ENCODE measurements at regions not wholly inside any gene's neighbourhood (a gene's known extent, or its start where the extent isn't known, plus 50 kb on each side); places are given as distances from the start of the nearest gene placed in this dataset.

GRCh38 chr12:84436134-84436533, 476.5 kb downstream of the SLC6A15 start:
- Histone ChIP-seq H3K27me3 (no peaks in the 10 kb centered on the region), H3K27ac (peak overlapping the region in 1 of 4 donors; percentile 52), H3K9me3 (no peaks in the 10 kb centered on the region), H3K4me3 (no peak overlapping the region), H3K36me3 (replicated peaks in 1 of 2; ENCODE audit: insufficient read depth in 1 of 2, low read depth in 2 of 2) (no peaks in the 10 kb centered on the region), H3K4me1 (peaks cover 17% of the 10 kb centered on the region)
- intact Hi-C loops (cut with DNase I): no loop called here
- DNase-seq (peak in 2 of 4 donors; percentile 3 to 48), ATAC-seq (peak; percentile 94)
- 0 to 48% methylated on average over 1 of the region's 1 CpG for WGBS, 2 donors
- TF ChIP-seq CTCF (IDR thresholded peaks at IDR 0.05): no peak
- TF ChIP-seq POLR2A (IDR thresholded peaks at IDR 0.05): no peak

DNA sequence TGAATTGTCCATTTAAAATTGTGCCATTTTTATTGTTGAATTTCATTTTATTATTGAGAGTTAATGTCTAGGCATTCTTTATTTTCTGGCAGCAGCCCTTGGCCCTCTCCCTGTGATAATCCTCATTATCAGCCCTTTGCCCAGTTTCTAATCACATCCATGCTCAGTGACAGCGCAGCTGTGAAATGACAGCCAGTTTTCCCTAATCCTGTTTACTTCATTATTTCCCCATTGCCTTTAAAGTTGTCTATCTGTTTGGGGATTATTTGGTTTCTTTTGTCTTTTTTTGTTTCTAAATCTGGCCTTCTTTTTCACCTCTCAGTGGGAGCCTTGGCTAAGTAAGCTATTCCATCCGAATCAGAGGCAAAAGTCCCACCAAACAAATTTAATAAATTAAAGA, 476.9 kb downstream of the SLC6A15 start:
- no peak for TF ChIP-seq POLR2A (IDR thresholded peaks at IDR 0.05)
- no peak for TF ChIP-seq CTCF (IDR thresholded peaks at IDR 0.05)
- Histone ChIP-seq H3K4me3 (no peak overlapping the region), H3K4me1 (peaks cover 17% of the 10 kb centered on the region), H3K27me3 (no peaks in the 10 kb centered on the region), H3K9me3 (no peaks in the 10 kb centered on the region), H3K27ac (peak overlapping the region in 1 of 4 donors; percentile 52), H3K36me3 (replicated peaks in 1 of 2; ENCODE audit: insufficient read depth in 1 of 2, low read depth in 2 of 2) (no peaks in the 10 kb centered on the region)
- intact Hi-C loops (cut with DNase I): no loop called here
- WGBS, 2 donors: 42 to 49% methylated on average over 2 of the region's 2 CpGs
- no peak for DNase-seq
- peak; percentile 28 for ATAC-seq

DNA sequence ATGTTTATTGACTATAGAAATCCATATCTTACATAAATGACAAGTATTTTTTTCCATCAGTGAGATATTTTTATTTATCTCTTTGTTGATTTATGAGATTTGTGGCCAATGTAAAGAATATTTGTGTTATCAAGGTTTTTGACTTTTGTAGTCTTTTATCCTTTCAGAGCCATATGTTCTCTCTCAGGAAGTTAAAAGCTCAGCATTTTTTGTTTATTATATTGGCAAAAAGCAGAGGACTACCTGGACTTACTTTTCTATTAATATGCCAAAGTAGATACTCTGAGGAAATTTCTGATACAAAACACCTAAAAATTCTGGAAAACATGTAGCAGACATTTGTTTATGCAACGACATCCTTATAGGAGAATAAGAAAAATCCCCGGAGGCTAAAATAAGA, 490.3 kb downstream of the SLC6A15 start:
- ATAC-seq: no peak
- WGBS, 2 donors: 80 to 92% methylated on average over 2 of the region's 2 CpGs
- DNase-seq: no peak
- TF ChIP-seq POLR2A (IDR thresholded peaks at IDR 0.05) (no peak), CTCF (IDR thresholded peaks at IDR 0.05) (no peak)
- Histone ChIP-seq H3K4me1 (no peaks in the 10 kb centered on the region), H3K27me3 (no peaks in the 10 kb centered on the region), H3K27ac (no peak overlapping the region), H3K9me3 (no peaks in the 10 kb centered on the region), H3K4me3 (no peak overlapping the region), H3K36me3 (replicated peaks in 1 of 2; ENCODE audit: insufficient read depth in 1 of 2, low read depth in 2 of 2) (no peaks in the 10 kb centered on the region)
- intact Hi-C loops (cut with DNase I): no loop called here

DNA sequence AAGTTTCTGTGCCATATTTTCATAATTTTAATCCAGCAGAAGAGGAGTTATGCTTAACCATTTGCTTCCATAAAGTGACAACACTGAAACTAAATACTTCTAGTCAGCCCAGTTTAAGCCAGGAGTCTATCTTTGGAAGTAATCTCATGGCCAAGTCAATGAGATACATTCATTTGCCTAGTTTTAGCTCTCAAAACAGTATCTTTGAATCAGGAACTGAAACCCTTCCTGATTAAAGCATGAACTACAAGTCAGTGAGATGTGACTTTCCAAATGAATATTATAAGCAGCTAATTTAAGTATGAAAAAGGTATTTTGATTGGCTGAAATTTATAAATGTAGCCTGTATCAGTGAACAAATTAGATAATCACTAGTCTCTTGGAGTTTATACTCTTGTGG, 491.5 kb downstream of the SLC6A15 start:
- H3K27ac ChIP-seq: no peak overlapping the region
- intact Hi-C loops (cut with DNase I): no loop called here
- no peaks in the 10 kb centered on the region for H3K27me3 ChIP-seq
- no peak for TF ChIP-seq CTCF (IDR thresholded peaks at IDR 0.05)
- TF ChIP-seq POLR2A (IDR thresholded peaks at IDR 0.05): no peak
- no peaks in the 10 kb centered on the region for H3K36me3 ChIP-seq (replicated peaks in 1 of 2; ENCODE audit: insufficient read depth in 1 of 2, low read depth in 2 of 2)
- ATAC-seq (no peak), DNase-seq (no peak)
- no peak overlapping the region for H3K4me3 ChIP-seq
- no peaks in the 10 kb centered on the region for H3K9me3 ChIP-seq
- H3K4me1 ChIP-seq: no peaks in the 10 kb centered on the region

DNA sequence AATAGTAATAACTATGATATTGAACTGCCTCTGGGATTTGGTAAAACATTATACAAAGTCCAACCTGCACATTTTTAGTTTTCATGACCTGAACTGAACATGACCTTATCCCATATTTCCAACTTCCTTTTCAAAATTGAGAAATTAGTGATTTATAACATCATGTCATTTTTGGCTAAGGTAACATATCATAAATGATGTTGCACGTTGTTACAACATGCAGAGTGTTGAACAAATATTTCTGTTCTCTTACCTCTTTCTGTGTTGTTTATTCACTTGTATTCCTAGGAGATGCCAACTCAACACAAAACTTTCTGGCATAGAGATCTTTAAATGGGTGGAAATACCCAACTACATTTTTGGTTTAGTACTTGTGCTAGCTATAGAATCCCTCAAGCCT, 496.0 kb downstream of the SLC6A15 start:
- Histone ChIP-seq H3K4me1 (no peaks in the 10 kb centered on the region), H3K27me3 (no peaks in the 10 kb centered on the region), H3K4me3 (no peak overlapping the region), H3K36me3 (replicated peaks in 1 of 2; ENCODE audit: insufficient read depth in 1 of 2, low read depth in 2 of 2) (no peaks in the 10 kb centered on the region), H3K9me3 (no peaks in the 10 kb centered on the region), H3K27ac (no peak overlapping the region)
- intact Hi-C loops (cut with DNase I): no loop called here
- 3 to 4% methylated on average over 1 of the region's 1 CpG for WGBS, 2 donors
- ATAC-seq: no peak
- DNase-seq: no peak
- TF ChIP-seq CTCF (IDR thresholded peaks at IDR 0.05): no peak
- no peak for TF ChIP-seq POLR2A (IDR thresholded peaks at IDR 0.05)
